Neural cell (in vitro differentiated cells): ENCODE measurements at regions not wholly inside any gene's neighbourhood (a gene's known extent, or its start where the extent isn't known, plus 50 kb on each side); places are given as distances from the start of the nearest gene placed in this dataset.

Source experiments
- H2AFZ ChIP-seq: fragments of 200-600, 300-800 bp; sonication (generic), shearing (Covaris generic); 2 replicates; pipeline ENCODE4 v1.6.0; 2014; ENCODE audit warnings: low read depth, mild to moderate bottlenecking, antibody characterized with exemption, low read length, moderate library complexity
- H3F3A ChIP-seq: fragments of 200-600 bp; shearing (Covaris generic); 2 replicates; pipeline ENCODE4 v1.6.1; 2016; ENCODE audit warnings: mild to moderate bottlenecking, moderate library complexity, mixed read lengths, antibody characterized with exemption, low read length; ENCODE audit not compliant: insufficient read depth, poor library complexity, severe bottlenecking
- H3K27ac ChIP-seq: fragments of 200-600, 300-800 bp; sonication (generic), shearing (Covaris generic); 2 replicates; pipeline ENCODE4 v1.5.1; 2014; ENCODE audit warnings: mild to moderate bottlenecking, low read length, moderate library complexity
- H3K27me3 ChIP-seq: fragments of 300-800, 200-600 bp; sonication (generic), shearing (Covaris generic); 2 replicates; pipeline ENCODE4 v1.6.0; 2014; ENCODE audit warnings: mild to moderate bottlenecking, low read depth, low read length, moderate library complexity; ENCODE audit not compliant: insufficient read depth
- H3K36me3 ChIP-seq: fragments of 300-800, 200-600 bp; sonication (generic), shearing (Covaris generic); 2 replicates; pipeline ENCODE4 v1.5.1; 2014; ENCODE audit warnings: mild to moderate bottlenecking, antibody characterized with exemption, low read length, moderate library complexity; ENCODE audit not compliant: insufficient read depth
- H3K4me2 ChIP-seq: fragments of 300-800, 200-600 bp; sonication (generic), shearing (Covaris generic); 2 replicates; pipeline ENCODE4 v1.6.0; 2014; ENCODE audit warnings: mild to moderate bottlenecking, low read length
- H3K4me3 ChIP-seq: fragments of 300-800, 200-600 bp; sonication (generic), shearing (Covaris generic); 2 replicates; pipeline ENCODE4 v1.5.1; 2014; ENCODE audit warnings: mild to moderate bottlenecking, low read length, moderate library complexity
- H3K79me2 ChIP-seq: fragments of 200-600 bp; shearing (Covaris generic); replicated peaks from 2 replicates; pipeline ENCODE4 v1.6.0; 2014; ENCODE audit warnings: mild to moderate bottlenecking, low read length, moderate library complexity; ENCODE audit not compliant: insufficient read depth
- H3K9ac ChIP-seq: fragments of 300-800, 200-600 bp; sonication (generic), shearing (Covaris generic); 2 replicates; pipeline ENCODE4 v1.6.1; 2016; ENCODE audit warnings: mild to moderate bottlenecking, low read length, mixed read lengths
- H3K9me2 ChIP-seq: fragments of 200-600 bp; shearing (Covaris generic); 2 replicates; pipeline ENCODE4 v1.6.1; 2016; ENCODE audit warnings: mild to moderate bottlenecking, low read length, mixed read lengths; ENCODE audit not compliant: insufficient read depth
- H3K9me3 ChIP-seq: fragments of 200-600, 300-800 bp; sonication (generic), shearing (Covaris generic); 2 replicates; pipeline ENCODE4 v1.6.1; 2016; ENCODE audit warnings: mild to moderate bottlenecking, mixed run types, low read length, moderate library complexity, mixed read lengths
- H4K20me1 ChIP-seq: fragments of 200-600 bp; shearing (Covaris generic); 2 replicates; pipeline ENCODE4 v1.6.1; 2016; ENCODE audit warnings: mild to moderate bottlenecking, mixed run types; ENCODE audit not compliant: insufficient read depth
- EP300 ChIP-seq: fragments of 450-650 bp; conservative IDR thresholded peaks from 2 replicates; pipeline ENCODE4 v1.6.1; 2014; ENCODE audit warnings: antibody characterized with exemption, mild to moderate bottlenecking, moderate library complexity; ENCODE audit not compliant: poor library complexity, severe bottlenecking
- EZH2 ChIP-seq: fragments of 200-600, 300-800 bp; shearing (Covaris generic), sonication (generic); IDR thresholded peaks from 2 replicates; pipeline ENCODE4 v1.6.1; 2014; ENCODE audit warnings: antibody characterized with exemption, low read length, borderline replicate concordance, mild to moderate bottlenecking; ENCODE audit not compliant: insufficient read depth, poor library complexity, severe bottlenecking
- MXI1 ChIP-seq: fragments of 450-650 bp; conservative IDR thresholded peaks from 2 replicates; pipeline ENCODE4 v1.6.1; 2014; ENCODE audit warnings: antibody characterized with exemption, mild to moderate bottlenecking; ENCODE audit not compliant: poor library complexity, severe bottlenecking
- POLR2AphosphoS5 ChIP-seq: IDR thresholded peaks from 2 replicates; pipeline ENCODE4 v1.6.1; 2012
- RAD21 ChIP-seq: fragments of 450-650 bp; conservative IDR thresholded peaks from 2 replicates; pipeline ENCODE4 v1.6.1; 2014; ENCODE audit warnings: antibody characterized with exemption, mild to moderate bottlenecking, moderate library complexity
- REST ChIP-seq: IDR thresholded peaks from 2 replicates; pipeline ENCODE4 v1.6.1; 2012; ENCODE audit warnings: borderline replicate concordance
- SMC3 ChIP-seq: fragments of 450-650 bp; conservative IDR thresholded peaks from 2 replicates; pipeline ENCODE4 v1.6.1; 2014; ENCODE audit warnings: antibody characterized with exemption, mild to moderate bottlenecking, moderate library complexity; ENCODE audit not compliant: poor library complexity
- TAF1 ChIP-seq: IDR thresholded peaks from 2 replicates; pipeline ENCODE4 v1.6.1; 2012; ENCODE audit warnings: low read depth
- TF ChIP-seq, protein P1 (sequence below): fragments of 450-650 bp; IDR thresholded peaks from 2 replicates; pipeline ENCODE4 v1.5.1; 2014; ENCODE audit warnings: antibody characterized with exemption, mild to moderate bottlenecking, moderate library complexity; ENCODE audit not compliant: poor library complexity, severe bottlenecking

- no peaks in the 10 kb centered on the region for H4K20me1 ChIP-seq
- H3K27ac ChIP-seq = no peak overlapping the region
- H3K27me3 ChIP-seq = no peaks in the 10 kb centered on the region
- H3K4me2 ChIP-seq = no peak overlapping the region
- H3K9me3 ChIP-seq = no peaks in the 10 kb centered on the region
- H2AFZ ChIP-seq = no peak overlapping the region
- no peaks in the 10 kb centered on the region for H3F3A ChIP-seq
- no peaks in the 10 kb centered on the region for H3K9me2 ChIP-seq
- TF ChIP-seq EZH2 = no peak
- no peak for TF ChIP-seq SMC3
- no peak for TF ChIP-seq POLR2AphosphoS5
- TF ChIP-seq, protein P1, sequence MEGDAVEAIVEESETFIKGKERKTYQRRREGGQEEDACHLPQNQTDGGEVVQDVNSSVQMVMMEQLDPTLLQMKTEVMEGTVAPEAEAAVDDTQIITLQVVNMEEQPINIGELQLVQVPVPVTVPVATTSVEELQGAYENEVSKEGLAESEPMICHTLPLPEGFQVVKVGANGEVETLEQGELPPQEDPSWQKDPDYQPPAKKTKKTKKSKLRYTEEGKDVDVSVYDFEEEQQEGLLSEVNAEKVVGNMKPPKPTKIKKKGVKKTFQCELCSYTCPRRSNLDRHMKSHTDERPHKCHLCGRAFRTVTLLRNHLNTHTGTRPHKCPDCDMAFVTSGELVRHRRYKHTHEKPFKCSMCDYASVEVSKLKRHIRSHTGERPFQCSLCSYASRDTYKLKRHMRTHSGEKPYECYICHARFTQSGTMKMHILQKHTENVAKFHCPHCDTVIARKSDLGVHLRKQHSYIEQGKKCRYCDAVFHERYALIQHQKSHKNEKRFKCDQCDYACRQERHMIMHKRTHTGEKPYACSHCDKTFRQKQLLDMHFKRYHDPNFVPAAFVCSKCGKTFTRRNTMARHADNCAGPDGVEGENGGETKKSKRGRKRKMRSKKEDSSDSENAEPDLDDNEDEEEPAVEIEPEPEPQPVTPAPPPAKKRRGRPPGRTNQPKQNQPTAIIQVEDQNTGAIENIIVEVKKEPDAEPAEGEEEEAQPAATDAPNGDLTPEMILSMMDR = no peak
- no peak for TF ChIP-seq EP300
- no peak for TF ChIP-seq TAF1
- TF ChIP-seq RAD21 = no peak
- TF ChIP-seq REST = no peak
- no peak for TF ChIP-seq MXI1
- H3K36me3 ChIP-seq = no peaks in the 10 kb centered on the region
- no peak overlapping the region for H3K4me3 ChIP-seq
- H3K79me2 ChIP-seq = no peaks in the 10 kb centered on the region
- H3K9ac ChIP-seq = no peak overlapping the region
These were observed 72.2 kb upstream of the ALX4 start for GRCh38 chr11:44382118-44382517.

GRCh38 chr11:44382656-44383240 lies 72.8 kb upstream of the ALX4 start:
- no peak overlapping the region for H3K27ac ChIP-seq
- H3F3A ChIP-seq = no peaks in the 10 kb centered on the region
- no peaks in the 10 kb centered on the region for H3K27me3 ChIP-seq
- no peak overlapping the region for H2AFZ ChIP-seq
- H3K9me3 ChIP-seq = no peaks in the 10 kb centered on the region
- H3K4me2 ChIP-seq = no peak overlapping the region
- no peak overlapping the region for H3K4me3 ChIP-seq
- no peaks in the 10 kb centered on the region for H3K9me2 ChIP-seq
- H3K36me3 ChIP-seq = no peaks in the 10 kb centered on the region
- TF ChIP-seq SMC3 = no peak
- no peak for TF ChIP-seq REST
- no peak for TF ChIP-seq TAF1
- no peak for TF ChIP-seq EZH2
- no peak for TF ChIP-seq EP300
- TF ChIP-seq POLR2AphosphoS5 = no peak
- TF ChIP-seq, protein P1 = no peak
- no peak for TF ChIP-seq RAD21
- no peak for TF ChIP-seq MXI1
- H3K9ac ChIP-seq = no peak overlapping the region
- H3K79me2 ChIP-seq = no peaks in the 10 kb centered on the region
- H4K20me1 ChIP-seq = no peaks in the 10 kb centered on the region
